KBM-7 (cell line): ENCODE measurements at regions not wholly inside any gene's neighbourhood (a gene's known extent, or its start where the extent isn't known, plus 50 kb on each side); places are given as distances from the start of the nearest gene placed in this dataset.

ENCODE experiments used
- DNase-seq: peaks from one replicate; pipeline ENCODE4 v3.0.0-alpha.2; 2015
- in situ Hi-C: fragments of 300-500 bp; cut with MboI; formaldehyde crosslinking; loops from 2 replicates; pipeline ENCODE4 v1.14.3; 2020; ENCODE audit warnings: low sequenced_read_pairs, low pct_unique_long_range_greater_than_20kb, mixed read lengths

DNA sequence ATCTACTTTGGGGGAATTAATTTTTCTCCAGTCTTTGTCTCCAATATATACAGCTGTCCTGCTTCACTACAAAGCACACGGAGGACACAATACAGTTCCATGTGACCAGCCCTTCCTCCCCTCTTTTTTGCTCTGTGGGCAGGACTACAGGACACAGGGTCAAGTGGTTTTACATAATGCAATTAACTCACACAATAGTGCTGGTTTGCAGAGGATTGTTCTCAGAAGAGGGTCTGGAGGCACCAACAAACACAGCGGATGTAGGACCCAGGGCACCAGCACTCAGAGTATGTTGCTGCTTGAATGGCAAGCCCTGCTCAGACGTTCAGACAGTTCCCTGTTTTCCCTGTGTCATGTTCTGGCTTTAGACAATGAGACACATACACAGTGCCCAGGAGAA lies 52.0 kb upstream of the NPTX2 start:
- in situ Hi-C loops = no loop called here
- no peak for DNase-seq

GRCh38 chr7:98562871-98563495 lies 54.1 kb upstream of the NPTX2 start:
- in situ Hi-C loops = no loop called here

GRCh38 chr7:98562381-98562823 lies 54.7 kb upstream of the NPTX2 start:
- DNase-seq = no peak
- in situ Hi-C loops = no loop called here

More at GRCh38 chr7:98562871-98563495, 54.1 kb upstream of the NPTX2 start:
- no peak for DNase-seq

GRCh38 chr7:98559958-98560357 lies 57.1 kb upstream of the NPTX2 start:
- no peak for DNase-seq
- in situ Hi-C loops = no loop called here

DNA sequence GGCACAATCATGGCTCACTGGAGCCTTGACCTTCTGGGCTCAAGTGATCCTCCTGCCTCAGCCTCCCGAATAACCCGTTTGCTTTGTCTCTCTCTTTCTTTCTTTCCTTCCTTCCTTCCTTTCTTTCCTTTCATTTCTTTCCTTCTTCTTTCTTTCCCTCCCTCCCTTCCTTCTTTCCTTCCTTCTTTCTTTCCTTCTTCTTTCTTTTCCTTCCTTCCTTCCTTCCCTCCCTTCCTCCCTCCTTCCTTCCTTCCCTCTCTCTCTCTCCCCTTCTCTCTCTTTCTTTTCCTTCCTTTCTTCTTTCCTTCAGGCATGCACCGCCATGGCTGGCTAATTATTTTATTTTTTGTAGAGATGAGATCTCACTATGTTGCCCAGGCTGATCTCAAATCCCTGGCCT lies 57.9 kb upstream of the NPTX2 start:
- in situ Hi-C loops = no loop called here
- no peak for DNase-seq

DNA sequence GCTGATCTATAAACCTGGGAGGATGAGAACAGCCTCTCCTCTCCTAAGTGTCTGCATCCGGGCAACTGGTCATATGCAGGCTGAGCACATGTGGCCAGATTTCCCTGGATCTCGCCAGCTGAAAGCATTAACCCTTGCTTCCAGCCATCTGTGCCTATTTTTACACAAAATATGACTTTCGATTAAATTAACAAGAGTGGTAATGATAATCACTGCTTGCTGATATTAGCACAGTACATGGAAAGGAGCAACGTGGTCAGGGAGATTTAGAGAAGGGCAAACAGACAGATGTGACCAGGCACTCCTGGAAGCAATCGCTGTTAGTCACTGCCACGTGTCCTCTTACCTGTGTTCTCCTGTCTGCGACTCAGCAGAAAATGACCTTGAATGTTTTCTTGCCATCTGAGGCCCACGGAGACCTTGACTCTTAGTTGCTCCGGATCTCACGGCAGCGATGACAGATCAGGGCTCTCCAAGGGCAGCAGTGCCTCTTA lies 59.5 kb upstream of the NPTX2 start:
- no peak for DNase-seq
- in situ Hi-C loops = no loop called here

GRCh38 chr7:98556288-98556687 lies 60.8 kb upstream of the NPTX2 start:
- DNase-seq = no peak

GRCh38 chr7:98555403-98555802 lies 61.7 kb upstream of the NPTX2 start:
- no peak for DNase-seq
- in situ Hi-C loops = no loop called here

More at GRCh38 chr7:98556288-98556687, 60.8 kb upstream of the NPTX2 start:
- in situ Hi-C loops = no loop called here

- in situ Hi-C loops = no loop called here
- no peak for DNase-seq
These were observed 63.4 kb upstream of the NPTX2 start for GRCh38 chr7:98553666-98554065.

DNA sequence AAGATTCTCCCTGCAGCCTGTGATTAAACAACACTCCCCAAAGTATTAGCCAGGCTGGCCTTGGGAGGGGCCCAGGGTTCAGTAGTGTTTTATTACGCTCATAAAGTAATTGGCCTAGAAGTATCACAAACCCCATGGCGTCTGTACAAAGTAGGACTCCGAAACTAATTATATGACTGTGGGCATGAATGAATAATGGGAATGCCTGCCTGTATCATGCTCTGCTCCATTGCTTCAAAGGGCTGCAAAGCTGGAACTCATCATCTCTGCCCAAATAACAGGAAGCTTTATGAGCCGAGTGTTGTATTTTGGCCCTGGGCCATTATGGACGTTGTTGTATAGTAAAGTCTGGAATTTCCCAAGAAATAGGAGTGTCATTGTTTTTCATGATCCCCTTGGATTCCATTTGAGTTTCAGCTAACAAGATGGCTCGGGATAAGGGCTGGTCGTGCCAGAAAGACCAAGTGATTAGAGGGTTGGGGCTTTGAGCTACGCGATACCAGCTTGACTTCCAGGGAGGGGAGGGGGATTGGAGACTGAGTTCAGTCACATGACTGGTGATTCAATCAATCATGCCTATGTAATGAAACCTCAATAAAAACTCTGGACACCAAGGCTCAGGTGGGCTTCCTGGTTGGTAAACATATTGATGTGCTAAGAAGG lies 65.3 kb upstream of the NPTX2 start:
- DNase-seq = no peak
- in situ Hi-C loops = no loop called here

DNA sequence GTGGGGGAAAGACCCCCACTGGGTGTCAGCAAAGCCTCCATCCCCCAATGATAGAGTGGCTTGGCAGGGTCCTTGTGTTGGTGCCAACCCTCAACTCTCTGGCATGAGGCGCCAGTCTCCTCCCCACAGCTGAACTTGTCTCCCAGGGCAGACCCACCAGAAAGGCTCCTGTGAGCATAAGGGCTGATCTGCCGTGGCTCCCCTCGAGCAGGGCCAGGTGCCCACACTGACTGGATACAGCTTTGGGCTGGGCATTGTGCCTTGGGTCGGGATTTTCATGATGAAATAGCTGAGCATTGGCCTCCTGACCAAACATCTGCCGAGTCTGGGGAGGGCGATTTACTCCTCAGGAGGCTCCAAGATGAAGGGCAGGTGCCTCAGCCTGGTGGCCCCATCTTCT lies 68.1 kb upstream of the NPTX2 start:
- DNase-seq = no peak
- in situ Hi-C loops = no loop called here

GRCh38 chr7:98548370-98548769 lies 68.7 kb upstream of the NPTX2 start:
- no peak for DNase-seq
- in situ Hi-C loops = no loop called here

DNA sequence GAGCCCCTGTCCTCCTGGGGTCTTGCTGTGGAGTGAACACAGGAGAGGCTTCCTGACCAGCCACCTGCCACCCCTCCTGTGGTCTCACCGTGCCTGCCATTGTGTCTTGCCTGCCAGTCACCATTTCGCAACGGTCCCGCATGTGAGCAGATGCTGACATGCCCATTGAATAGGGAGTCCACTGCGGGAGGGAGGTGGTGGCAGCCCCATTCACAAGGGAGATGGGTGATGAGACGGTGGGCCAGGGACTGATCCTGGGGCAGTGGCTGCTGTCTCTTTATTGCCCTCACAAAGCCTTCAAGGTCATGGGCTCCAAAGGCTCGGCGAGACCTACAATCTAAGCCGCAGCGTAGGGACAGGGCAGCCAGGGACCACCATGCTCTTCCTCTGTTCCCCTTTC lies 76.0 kb upstream of the NPTX2 start:
- DNase-seq = no peak
- in situ Hi-C loops = no loop called here

DNA sequence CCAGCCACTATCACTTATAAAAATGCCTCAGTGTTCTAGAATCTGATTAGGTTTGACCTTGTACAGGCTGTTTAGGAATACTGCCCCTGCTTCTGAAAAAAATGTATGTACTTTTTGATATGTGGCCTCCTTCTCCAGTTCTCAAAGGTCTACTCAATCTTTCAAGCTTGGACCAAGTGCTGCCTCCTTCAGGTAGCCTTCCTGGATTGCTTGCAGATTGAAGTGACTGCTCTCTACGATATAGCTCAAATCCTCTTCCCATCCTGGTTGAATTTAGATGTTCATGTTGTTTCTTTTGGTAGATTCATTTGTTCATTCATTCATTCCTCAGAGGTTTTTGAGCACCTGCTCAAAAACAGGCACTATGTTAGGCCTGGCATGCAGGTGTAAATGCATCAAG lies 77.2 kb upstream of the NPTX2 start:
- DNase-seq = no peak
- in situ Hi-C loops = no loop called here

DNA sequence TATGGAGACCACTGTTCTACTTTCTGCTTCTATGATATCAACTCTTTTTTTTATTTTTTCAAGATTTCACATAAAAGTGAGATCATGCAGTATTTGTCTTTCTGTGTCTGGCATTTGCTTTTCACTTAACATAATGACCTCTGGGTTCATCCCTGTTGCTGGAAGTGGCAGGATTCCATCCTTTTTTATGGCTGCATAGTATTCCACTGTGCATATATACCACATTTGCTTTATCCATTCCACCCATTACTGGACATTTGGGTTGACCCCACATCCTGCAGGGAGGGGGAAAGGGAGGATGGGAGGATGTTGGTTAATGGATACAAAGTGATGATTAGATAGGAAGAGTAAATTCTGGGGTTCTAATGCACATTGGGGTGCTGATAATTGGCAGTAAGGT lies 80.3 kb upstream of the NPTX2 start:
- no peak for DNase-seq
- in situ Hi-C loops = no loop called here

- in situ Hi-C loops = no loop called here
- no peak for DNase-seq
These were observed 82.6 kb upstream of the NPTX2 start for GRCh38 chr7:98534493-98534892.

DNA sequence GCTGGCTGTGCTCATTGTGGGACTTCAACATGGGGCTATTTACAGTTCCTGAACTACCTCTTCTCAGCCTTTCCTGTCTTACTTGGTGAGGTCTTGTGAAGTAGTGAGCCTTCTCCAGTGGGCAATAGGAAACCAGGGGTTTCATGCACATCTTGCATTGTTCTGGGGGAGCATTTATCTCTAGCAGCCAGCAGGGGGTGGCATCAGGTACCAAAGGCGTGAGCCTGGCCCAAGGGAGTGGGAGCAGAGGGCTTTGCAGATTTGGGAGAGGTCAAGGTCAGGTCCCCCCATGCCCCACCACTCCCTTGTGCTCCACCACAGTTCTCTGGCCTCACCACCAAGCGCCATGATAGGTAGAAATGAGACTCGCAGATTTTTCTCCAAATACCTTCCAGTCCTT lies 85.4 kb upstream of the NPTX2 start:
- DNase-seq = no peak
- in situ Hi-C loops = no loop called here

DNA sequence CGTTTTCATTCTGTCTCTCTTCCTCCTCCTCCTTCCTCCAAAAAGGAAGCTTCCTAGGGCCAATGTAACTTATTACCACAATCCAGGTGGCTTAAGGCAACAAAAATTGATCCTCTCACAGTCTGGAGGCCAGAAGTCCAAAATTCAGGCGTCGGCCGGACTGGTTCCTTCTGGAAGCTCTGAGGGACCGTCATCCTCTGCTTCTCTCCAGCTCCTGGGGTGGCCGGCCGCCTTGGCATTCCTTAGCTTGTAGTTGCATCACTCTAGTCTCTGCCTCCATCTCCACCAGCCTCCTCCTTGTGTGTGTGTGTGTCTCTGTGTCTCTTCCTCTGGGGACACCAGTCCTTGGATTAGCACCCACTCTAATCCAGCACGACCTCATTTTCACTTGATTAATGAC lies 89.0 kb upstream of the NPTX2 start:
- DNase-seq = no peak
- in situ Hi-C loops = no loop called here

- in situ Hi-C loops = no loop called here
- DNase-seq = no peak
These were observed 91.0 kb upstream of the NPTX2 start for GRCh38 chr7:98526059-98526458.

GRCh38 chr7:98521089-98521692 lies 95.9 kb upstream of the NPTX2 start:
- in situ Hi-C loops = no loop called here

More at GRCh38 chr7:98521089-98521692, 95.9 kb upstream of the NPTX2 start:
- DNase-seq = no peak
